HepG2 (cell line): ENCODE measurements at regions not wholly inside any gene's neighbourhood (a gene's known extent, or its start where the extent isn't known, plus 50 kb on each side); places are given as distances from the start of the nearest gene placed in this dataset.

Experiments
- ATAC-seq: fragments of 200-7000 bp; cut with Tn5 transposase; 3 replicates; pipeline ENCODE4 v1.9.1; 2020; ENCODE audit warnings: mild to moderate bottlenecking, moderate library complexity
- BruUV-seq: library from RNA; stranded (reverse); fragments of 400-500 nt; replicated peaks from 2 replicates; lab custom pipeline; 2021; lab: Mats Ljungman, UMichigan
- CTCF ChIA-PET: fragments of 300-600 bp; formaldehyde crosslinking; extraction: SDS; loops from one replicate; lab custom pipeline; 2021; ENCODE audit warnings: low total read pairs, inconsistent platforms, low intra/inter-chr PET ratio; lab: Yijun Ruan, JAX
- POLR2A ChIA-PET: fragments of 350-600 bp; sonication (Branson Sonifier 250); formaldehyde crosslinking; loops from one replicate; lab custom pipeline; 2020; ENCODE audit warnings: antibody characterized with exemption, inconsistent platforms; lab: Yijun Ruan, JAX
- DNase-seq: peaks from one replicate; pipeline ENCODE4 v3.0.0-alpha.2; 2015; ENCODE audit warnings: low spot score
- FAIRE-seq: peaks from 3 replicates; lab custom pipeline; 2011; peaks lifted over from hg19 to GRCh38; lab: Jason Lieb, UNC
- H2AFZ ChIP-seq: one replicate; pipeline ENCODE4 v1.6.1; 2011; ENCODE audit warnings: low read length, inconsistent platforms
- H3K27ac ChIP-seq: fragments of 300-600 bp; 3 replicates; pipeline ENCODE4 v1.8.0; 2011; ENCODE audit warnings: mixed run types, mild to moderate bottlenecking, mixed read lengths, low read length, inconsistent platforms; ENCODE audit not compliant: insufficient read depth; ENCODE audit errors: extremely low read length
- H3K27me3 ChIP-seq, 2 experiments: fragments of 200-600 bp in 1 of 2; 2 replicates in 1 of 2; 3 replicates in 1 of 2; pipeline versions ENCODE4 v1.6.0 to v1.8.0; 2011; ENCODE audit warnings: low read length in 2 of 2, mild to moderate bottlenecking in 2 of 2, moderate library complexity in 2 of 2, inconsistent platforms in 1 of 2; ENCODE audit not compliant: insufficient read depth in 2 of 2, control insufficient read depth in 1 of 2
- H3K36me3 ChIP-seq, 2 experiments: fragments of 200-600 bp in 1 of 2; replicated peaks in 1 of 2; 2 replicates in 1 of 2; 3 replicates in 1 of 2; pipeline versions ENCODE4 v1.5.1 to v1.8.0; 2011; ENCODE audit warnings: low read length in 2 of 2, inconsistent platforms in 1 of 2; ENCODE audit not compliant: insufficient read depth in 2 of 2, control insufficient read depth in 1 of 2
- H3K4me1 ChIP-seq: 2 replicates; pipeline ENCODE4 v1.5.1; 2012; ENCODE audit warnings: low read length, inconsistent platforms; ENCODE audit not compliant: insufficient read depth
- H3K4me2 ChIP-seq: 2 replicates; pipeline ENCODE4 v1.6.0; 2011; ENCODE audit warnings: low read depth, low read length, inconsistent platforms
- H3K4me3 ChIP-seq, 3 experiments: fragments of 200-600 bp in 1 of 3; sonication (generic), shearing (Covaris generic) in 1 of 3; replicated peaks in 1 of 3; 2 replicates each; pipeline ENCODE4 v1.5.1; 2011 to 2016; ENCODE audit warnings: low read length in 3 of 3, inconsistent platforms in 2 of 3, low read depth in 2 of 3, mild to moderate bottlenecking in 2 of 3, control low read depth in 1 of 3, mixed read lengths in 1 of 3; ENCODE audit not compliant: insufficient read depth in 1 of 3
- H3K79me2 ChIP-seq: one replicate; pipeline ENCODE4 v1.6.1; 2011; ENCODE audit warnings: low read length, inconsistent platforms; ENCODE audit not compliant: insufficient read depth
- H3K9ac ChIP-seq: 2 replicates; pipeline ENCODE4 v1.6.0; 2011; ENCODE audit warnings: mild to moderate bottlenecking, low read depth, low read length, inconsistent platforms; ENCODE audit not compliant: insufficient read depth
- H3K9me3 ChIP-seq: 2 replicates; pipeline ENCODE4 v1.5.1; 2012; ENCODE audit warnings: mild to moderate bottlenecking, low read length
- H4K20me1 ChIP-seq: 2 replicates; pipeline ENCODE4 v1.6.0; 2011; ENCODE audit warnings: inconsistent platforms, mild to moderate bottlenecking, low read length, moderate library complexity; ENCODE audit not compliant: insufficient read depth
- DZIP1 ChIP-seq: sonication (generic); formaldehyde crosslinking; IDR thresholded peaks from 2 replicates; pipeline ENCODE4 v1.5.0; 2020; ENCODE audit warnings: mild to moderate bottlenecking, missing genetic modification reagents
- SOX6 ChIP-seq, 2 experiments: fragments of 450-650 bp in 1 of 2; sonication (generic) in 1 of 2; formaldehyde crosslinking in 1 of 2; IDR thresholded peaks; 2 replicates each; pipeline versions ENCODE4 v1.4.0 to v1.6.1; 2017 to 2020; ENCODE audit warnings: antibody characterized with exemption in 1 of 2, mild to moderate bottlenecking in 1 of 2, missing genetic modification reagents in 1 of 2
- SP2 ChIP-seq: sonication (generic); formaldehyde crosslinking; IDR thresholded peaks from 2 replicates; pipeline ENCODE4 v1.5.1; 2020; ENCODE audit warnings: mild to moderate bottlenecking, missing genetic modification reagents
- YEATS2 ChIP-seq: sonication (generic); formaldehyde crosslinking; IDR thresholded peaks from 2 replicates; pipeline ENCODE4 v1.4.0; 2020; ENCODE audit warnings: missing genetic modification reagents, borderline replicate concordance
- ZNF263 ChIP-seq: sonication (generic); formaldehyde crosslinking; IDR thresholded peaks from 2 replicates; pipeline ENCODE4 v1.4.0; 2020; ENCODE audit warnings: missing genetic modification reagents
- ZNF296 ChIP-seq: sonication (generic); formaldehyde crosslinking; conservative IDR thresholded peaks from 2 replicates; pipeline ENCODE4 v1.5.0; 2020; ENCODE audit warnings: mild to moderate bottlenecking, missing genetic modification reagents
- WGBS: methylation state at CpG from one replicate; pipeline ENCODE4 v1.1.6; 2017; ENCODE audit warnings: low lambda C conversion rate; 5-methylcytosine and 5-hydroxymethylcytosine counted together
- in situ Hi-C: cut with HindIII; loops from 2 replicates; pipeline ENCODE4 v1.10.0; 2017; ENCODE audit warnings: low pct_unique_long_range_greater_than_20kb; ENCODE audit not compliant: extremely low pct_ligation_motif_present
- intact Hi-C: fragments of 100-400 bp; cut with micrococcal nuclease; formaldehyde crosslinking; loops from one replicate; pipeline ENCODE4 v1.10.0; 2022; ENCODE audit not compliant: unreplicated experiment
- TF ChIP-seq, protein P1 (sequence below), 2 experiments: fragments of 450-650 bp in 1 of 2; sonication (generic) in 1 of 2; formaldehyde crosslinking in 1 of 2; IDR thresholded peaks; 2 replicates each; pipeline versions ENCODE4 v1.6.1 to v1.8.0; 2016 to 2022; ENCODE audit warnings: antibody characterized with exemption in 1 of 2, mild to moderate bottlenecking in 1 of 2, missing genetic modification reagents in 1 of 2

DNA sequence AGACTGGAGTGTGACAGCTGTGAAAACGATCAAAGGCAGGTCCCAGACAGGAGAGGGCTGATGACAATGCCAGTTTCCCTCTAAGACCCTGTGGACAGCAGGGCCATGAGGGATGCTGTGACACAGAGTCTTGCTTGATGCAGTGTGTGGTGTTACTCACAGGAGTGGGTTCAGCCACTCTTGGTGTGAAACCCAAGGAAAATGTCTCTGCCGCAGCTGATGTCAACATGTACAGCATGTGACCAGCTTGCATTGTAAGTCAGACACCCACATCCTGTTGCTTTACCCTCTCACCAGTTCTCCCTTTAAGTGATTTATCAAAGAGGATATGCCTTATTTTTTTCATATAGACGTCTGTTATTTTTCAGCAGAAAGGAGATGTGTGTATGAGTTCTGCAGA lies 268.6 kb downstream of the BTG1 start:
- no peak overlapping the region for H3K4me3 ChIP-seq
- WGBS = 0% methylated on average over 2 of the region's 3 CpGs
- no peaks in the 10 kb centered on the region for H4K20me1 ChIP-seq
- no peaks in the 10 kb centered on the region for H3K79me2 ChIP-seq
- POLR2A ChIA-PET = no interaction called here
- in situ Hi-C loops (no loop called here), intact Hi-C loops (no loop called here)
- no peak for DNase-seq
- no peak for FAIRE-seq
- CTCF ChIA-PET = no interaction called here
- no TSS peak for BruUV-seq
- H3K9ac ChIP-seq = no peak overlapping the region
- H3K36me3 ChIP-seq = no peaks in the 10 kb centered on the region
- H3K4me2 ChIP-seq = no peak overlapping the region
- no peak overlapping the region for H3K27ac ChIP-seq
- ATAC-seq = no peak
- H3K9me3 ChIP-seq = no peaks in the 10 kb centered on the region
- no peaks in the 10 kb centered on the region; a peak in 1 of 5 replicates for H3K27me3 ChIP-seq
- H2AFZ ChIP-seq = no peak overlapping the region
- H3K4me1 ChIP-seq = no peaks in the 10 kb centered on the region
- TF ChIP-seq ZNF263 (CRISPR knock-in tag) (no peak), SOX6 (IDR thresholded peaks at IDR 0.05) (no peak), SOX6 (CRISPR knock-in tag; IDR thresholded peaks at IDR 0.05) (no peak), ZNF296 (no peak), SP2 (CRISPR knock-in tag) (no peak), DZIP1 (CRISPR knock-in tag) (no peak), YEATS2 (CRISPR knock-in tag) (no peak)
- TF ChIP-seq, protein P1, sequence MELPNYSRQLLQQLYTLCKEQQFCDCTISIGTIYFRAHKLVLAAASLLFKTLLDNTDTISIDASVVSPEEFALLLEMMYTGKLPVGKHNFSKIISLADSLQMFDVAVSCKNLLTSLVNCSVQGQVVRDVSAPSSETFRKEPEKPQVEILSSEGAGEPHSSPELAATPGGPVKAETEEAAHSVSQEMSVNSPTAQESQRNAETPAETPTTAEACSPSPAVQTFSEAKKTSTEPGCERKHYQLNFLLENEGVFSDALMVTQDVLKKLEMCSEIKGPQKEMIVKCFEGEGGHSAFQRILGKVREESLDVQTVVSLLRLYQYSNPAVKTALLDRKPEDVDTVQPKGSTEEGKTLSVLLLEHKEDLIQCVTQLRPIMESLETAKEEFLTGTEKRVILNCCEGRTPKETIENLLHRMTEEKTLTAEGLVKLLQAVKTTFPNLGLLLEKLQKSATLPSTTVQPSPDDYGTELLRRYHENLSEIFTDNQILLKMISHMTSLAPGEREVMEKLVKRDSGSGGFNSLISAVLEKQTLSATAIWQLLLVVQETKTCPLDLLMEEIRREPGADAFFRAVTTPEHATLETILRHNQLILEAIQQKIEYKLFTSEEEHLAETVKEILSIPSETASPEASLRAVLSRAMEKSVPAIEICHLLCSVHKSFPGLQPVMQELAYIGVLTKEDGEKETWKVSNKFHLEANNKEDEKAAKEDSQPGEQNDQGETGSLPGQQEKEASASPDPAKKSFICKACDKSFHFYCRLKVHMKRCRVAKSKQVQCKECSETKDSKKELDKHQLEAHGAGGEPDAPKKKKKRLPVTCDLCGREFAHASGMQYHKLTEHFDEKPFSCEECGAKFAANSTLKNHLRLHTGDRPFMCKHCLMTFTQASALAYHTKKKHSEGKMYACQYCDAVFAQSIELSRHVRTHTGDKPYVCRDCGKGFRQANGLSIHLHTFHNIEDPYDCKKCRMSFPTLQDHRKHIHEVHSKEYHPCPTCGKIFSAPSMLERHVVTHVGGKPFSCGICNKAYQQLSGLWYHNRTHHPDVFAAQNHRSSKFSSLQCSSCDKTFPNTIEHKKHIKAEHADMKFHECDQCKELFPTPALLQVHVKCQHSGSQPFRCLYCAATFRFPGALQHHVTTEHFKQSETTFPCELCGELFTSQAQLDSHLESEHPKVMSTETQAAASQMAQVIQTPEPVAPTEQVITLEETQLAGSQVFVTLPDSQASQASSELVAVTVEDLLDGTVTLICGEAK (IDR thresholded peaks at IDR 0.05) = no peak
- TF ChIP-seq, protein P1 (CRISPR knock-in tag; IDR thresholded peaks at IDR 0.05) = no peak
